ENCODE measurements at regions not wholly inside any gene's neighbourhood (a gene's known extent, or its start where the extent isn't known, plus 50 kb on each side); places are given as distances from the start of the nearest gene placed in this dataset.

GRCh38 chr18:70523792-70524182 lies 234.9 kb downstream of the SOCS6 start:
- Histone ChIP-seq H3K27ac (no peak overlapping the region), H3K27me3 (no peaks in the 10 kb centered on the region), H3K4me1 (no peaks in the 10 kb centered on the region), H3K4me3 (no peak overlapping the region), H3K36me3 (replicated peaks in 1 of 2; ENCODE audit: insufficient read depth in 1 of 2, low read depth in 2 of 2) (no peaks in the 10 kb centered on the region), H3K9me3 (no peaks in the 10 kb centered on the region)
- DNase-seq (no peak), ATAC-seq (no peak)
- intact Hi-C loops (cut with DNase I) = no loop called here
- no peak for TF ChIP-seq POLR2A (IDR thresholded peaks at IDR 0.05)
- TF ChIP-seq CTCF (IDR thresholded peaks at IDR 0.05) = no peak
- WGBS, 2 donors = 65 to 71% methylated on average over 3 of the region's 3 CpGs

DNA sequence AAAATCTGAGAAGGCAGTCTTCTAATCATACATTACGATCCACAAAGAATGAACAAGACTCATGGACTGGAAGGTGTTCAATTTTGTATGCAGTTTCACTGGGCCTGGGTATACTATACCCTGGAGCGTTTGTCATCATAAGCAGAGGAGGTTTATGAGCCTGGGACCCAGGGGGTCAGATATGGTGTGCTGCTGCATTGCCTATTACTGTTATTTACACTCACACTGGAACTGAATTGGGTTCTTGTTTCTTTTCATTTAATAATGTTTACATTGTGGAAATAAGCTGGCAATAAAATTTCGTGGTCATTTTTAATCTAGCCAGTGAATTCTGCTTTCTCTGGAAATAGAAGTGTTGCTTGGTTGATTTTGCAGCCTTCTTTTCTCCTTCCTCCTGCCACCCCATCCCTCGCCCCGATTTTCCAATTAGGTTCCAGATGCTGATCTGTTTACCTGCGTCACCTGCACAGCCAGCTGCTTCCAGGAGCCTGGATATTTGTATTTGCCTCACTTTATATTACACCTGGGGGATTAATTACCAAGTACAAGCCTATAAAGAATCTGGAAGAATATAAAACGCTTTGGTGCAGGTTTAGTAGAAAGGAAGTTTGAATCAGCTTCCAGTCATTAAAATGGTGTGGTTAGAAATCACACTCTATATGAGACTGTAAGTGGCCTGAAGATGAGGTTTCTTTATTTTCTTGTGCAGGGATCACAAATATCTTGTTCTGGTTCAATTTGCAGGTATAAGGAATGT lies 234.4 kb downstream of the SOCS6 start:
- intact Hi-C loops (cut with DNase I) = no loop called here
- Histone ChIP-seq H3K4me3 (no peak overlapping the region), H3K9me3 (no peaks in the 10 kb centered on the region), H3K36me3 (replicated peaks in 1 of 2; ENCODE audit: insufficient read depth in 1 of 2, low read depth in 2 of 2) (no peaks in the 10 kb centered on the region), H3K27me3 (no peaks in the 10 kb centered on the region), H3K27ac (no peak overlapping the region), H3K4me1 (no peaks in the 10 kb centered on the region)
- ATAC-seq (no peak), DNase-seq (no peak)
- 44 to 53% methylated on average over 7 of the region's 7 CpGs for WGBS, 2 donors
- no peak for TF ChIP-seq POLR2A (IDR thresholded peaks at IDR 0.05)
- TF ChIP-seq CTCF (IDR thresholded peaks at IDR 0.05) = no peak

GRCh38 chr18:70522183-70522680 lies 233.4 kb downstream of the SOCS6 start:
- 36 to 50% methylated on average over 5 of the region's 5 CpGs for WGBS, 2 donors
- H3K27ac ChIP-seq = no peak overlapping the region
- TF ChIP-seq POLR2A (IDR thresholded peaks at IDR 0.05) (no peak), CTCF (IDR thresholded peaks at IDR 0.05) (no peak)
- no peaks in the 10 kb centered on the region for H3K27me3 ChIP-seq
- no peak for DNase-seq
- ATAC-seq = no peak
- no peaks in the 10 kb centered on the region for H3K9me3 ChIP-seq
- intact Hi-C loops (cut with DNase I) = no loop called here
- no peaks in the 10 kb centered on the region for H3K4me1 ChIP-seq
- no peak overlapping the region for H3K4me3 ChIP-seq
- H3K36me3 ChIP-seq (replicated peaks in 1 of 2; ENCODE audit: insufficient read depth in 1 of 2, low read depth in 2 of 2) = no peaks in the 10 kb centered on the region

DNA sequence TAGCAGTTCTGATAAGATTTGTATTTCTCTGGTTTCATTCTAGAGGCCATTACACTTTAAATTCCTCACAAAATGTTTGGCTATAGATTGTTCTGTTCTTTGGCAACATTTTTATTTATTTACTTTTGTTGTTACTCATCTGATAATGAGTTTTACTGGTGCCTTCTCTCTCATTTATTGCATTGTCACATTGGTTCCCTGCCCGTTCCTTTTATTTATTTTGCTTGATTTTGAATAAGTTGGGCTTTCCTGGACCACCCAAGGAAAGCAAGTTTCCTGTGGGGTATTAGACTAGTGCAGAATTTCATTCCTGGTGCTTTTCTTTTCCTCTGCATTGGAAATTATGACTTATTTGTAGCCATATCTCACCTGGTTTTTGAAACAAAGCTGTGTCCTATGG lies 232.0 kb downstream of the SOCS6 start:
- TF ChIP-seq POLR2A (IDR thresholded peaks at IDR 0.05) (no peak), CTCF (IDR thresholded peaks at IDR 0.05) (no peak)
- Histone ChIP-seq H3K27ac (no peak overlapping the region), H3K4me3 (no peak overlapping the region), H3K27me3 (no peaks in the 10 kb centered on the region), H3K36me3 (replicated peaks in 1 of 2; ENCODE audit: insufficient read depth in 1 of 2, low read depth in 2 of 2) (no peaks in the 10 kb centered on the region), H3K9me3 (no peaks in the 10 kb centered on the region), H3K4me1 (no peaks in the 10 kb centered on the region)
- intact Hi-C loops (cut with DNase I) = no loop called here
- WGBS, 2 donors = 30 to 32% methylated on average over 1 of the region's 1 CpG
- no peak for DNase-seq
- no peak for ATAC-seq
